ENCODE measurements at regions not wholly inside any gene's neighbourhood (a gene's known extent, or its start where the extent isn't known, plus 50 kb on each side); places are given as distances from the start of the nearest gene placed in this dataset.

DNA sequence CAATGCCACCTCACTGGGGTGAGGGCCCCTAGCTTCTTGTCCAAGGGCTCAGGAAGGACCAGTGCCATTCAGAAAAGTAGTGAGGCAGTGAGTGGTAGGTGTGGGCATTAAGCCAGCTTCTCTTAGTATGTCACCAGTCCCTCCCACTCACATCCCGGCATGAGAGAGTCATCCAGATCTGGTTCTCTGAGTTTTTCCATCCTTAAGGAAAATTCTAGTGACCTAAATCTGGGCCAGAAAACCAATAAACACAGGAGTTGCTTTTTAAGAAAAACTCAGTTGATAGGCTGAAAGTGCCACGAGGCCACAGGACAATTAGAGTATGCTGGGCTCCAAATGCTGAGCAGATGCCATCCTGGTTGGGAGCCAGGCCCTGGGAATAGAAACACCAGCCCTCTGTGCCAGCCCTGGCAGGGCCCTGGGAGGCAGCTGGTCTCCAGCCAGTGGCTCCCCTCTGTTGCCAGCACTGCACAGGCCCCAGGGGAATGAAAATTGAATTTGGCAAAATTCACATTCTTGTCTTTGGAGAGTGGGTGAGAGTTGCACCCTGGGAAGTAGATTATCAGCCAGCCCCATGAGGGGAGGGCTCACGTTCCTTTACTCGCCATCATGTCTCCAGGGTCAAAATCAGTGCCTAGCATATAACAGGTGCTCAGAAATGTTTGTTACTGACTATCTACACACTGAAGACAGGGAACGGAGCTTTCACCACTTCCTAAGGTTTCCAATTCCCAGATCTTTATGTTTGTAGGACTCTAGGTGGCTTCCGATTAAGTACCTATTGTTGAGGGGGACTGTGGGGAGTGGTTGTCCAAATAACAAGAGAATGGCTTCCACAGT, 52.8 kb downstream of the FAM43A start:
- DNase-seq = no peak

DNA sequence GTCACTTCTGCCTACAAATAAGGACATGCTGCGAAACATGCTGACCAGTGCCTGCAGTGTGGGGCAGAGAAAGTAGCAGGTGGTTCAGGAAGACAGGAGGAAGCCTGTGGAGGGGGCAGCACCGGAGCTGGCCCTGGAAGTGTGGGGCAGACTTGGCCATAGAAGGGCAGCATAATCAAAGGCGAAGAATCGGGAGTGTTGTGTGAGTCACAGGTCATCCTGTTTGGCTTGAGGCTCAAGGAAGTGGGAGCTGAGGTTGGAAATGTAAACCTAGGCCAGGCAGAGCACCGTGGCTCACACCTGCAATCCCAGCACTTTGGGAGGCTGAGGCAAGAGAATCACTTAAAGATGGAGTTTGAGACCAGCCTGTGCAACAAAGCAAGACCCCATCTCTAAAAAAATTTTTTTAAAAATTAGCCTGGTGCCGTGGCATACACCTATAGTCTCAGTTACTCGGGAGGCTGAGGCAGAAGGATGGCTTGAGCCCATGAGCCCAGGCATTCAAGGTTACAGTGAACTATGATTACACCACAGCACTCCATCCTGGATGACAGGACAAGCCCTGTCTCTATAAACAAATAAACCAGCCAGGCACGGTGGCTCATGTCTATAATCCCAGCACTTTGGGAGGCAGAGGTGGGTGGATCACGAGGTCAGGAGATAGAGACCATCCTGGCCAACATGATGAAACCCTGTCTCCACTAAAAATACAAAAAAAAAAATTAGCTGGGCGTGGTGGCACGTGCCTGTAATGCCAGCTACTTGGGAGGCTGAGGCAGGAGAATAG, 54.0 kb downstream of the FAM43A start:
- no peak for DNase-seq

DNA sequence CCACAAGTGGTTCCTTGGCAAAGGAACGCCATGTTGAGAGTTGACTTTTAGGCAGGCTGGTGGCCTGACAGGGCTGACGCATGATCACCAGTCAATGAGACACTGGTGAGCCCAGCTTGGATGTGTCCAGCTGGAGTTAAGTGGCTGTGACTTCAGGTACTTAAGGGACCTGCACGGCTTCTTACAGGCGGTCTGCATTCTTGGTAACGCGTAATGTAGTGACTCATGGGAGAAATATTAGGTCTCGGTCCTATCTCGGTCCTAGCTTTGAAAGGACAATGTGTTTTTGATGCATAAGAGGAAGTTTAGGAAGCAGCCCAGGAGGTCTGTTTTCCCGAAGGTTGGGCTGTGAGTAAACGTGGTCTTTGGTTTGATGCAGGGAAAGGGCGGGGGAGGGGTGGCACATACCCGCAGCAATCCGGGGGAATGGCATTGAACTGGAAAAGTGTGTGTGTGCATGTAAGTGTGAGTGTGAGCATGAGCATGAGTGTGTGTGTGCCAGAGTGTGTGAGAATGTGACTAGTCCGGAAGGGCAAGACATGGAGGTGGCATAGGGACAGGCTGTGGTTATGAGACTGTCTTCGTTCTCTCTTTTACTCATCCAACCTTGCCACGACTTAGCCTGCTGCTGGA, 55.3 kb downstream of the FAM43A start:
- no peak for DNase-seq

DNA sequence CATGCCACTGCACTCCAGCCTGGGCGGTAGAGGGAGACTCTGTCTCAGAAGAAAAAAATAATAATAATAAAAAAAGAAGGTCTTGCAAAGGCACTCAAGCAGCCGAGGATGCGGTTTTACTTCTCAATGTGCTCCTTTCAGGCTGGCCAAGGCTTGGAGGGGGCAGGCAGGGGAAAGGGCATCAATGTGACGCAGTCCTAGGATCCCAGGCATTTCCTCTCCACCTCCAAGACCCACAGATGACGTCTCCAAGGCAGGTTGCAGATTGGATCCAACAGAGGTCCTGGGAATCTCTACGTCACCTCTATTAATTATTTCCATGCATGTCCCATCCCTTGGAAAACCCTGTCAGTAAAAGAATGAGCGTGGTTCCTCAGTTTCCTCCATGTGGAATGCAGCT, 56.2 kb downstream of the FAM43A start:
- DNase-seq = no peak

DNA sequence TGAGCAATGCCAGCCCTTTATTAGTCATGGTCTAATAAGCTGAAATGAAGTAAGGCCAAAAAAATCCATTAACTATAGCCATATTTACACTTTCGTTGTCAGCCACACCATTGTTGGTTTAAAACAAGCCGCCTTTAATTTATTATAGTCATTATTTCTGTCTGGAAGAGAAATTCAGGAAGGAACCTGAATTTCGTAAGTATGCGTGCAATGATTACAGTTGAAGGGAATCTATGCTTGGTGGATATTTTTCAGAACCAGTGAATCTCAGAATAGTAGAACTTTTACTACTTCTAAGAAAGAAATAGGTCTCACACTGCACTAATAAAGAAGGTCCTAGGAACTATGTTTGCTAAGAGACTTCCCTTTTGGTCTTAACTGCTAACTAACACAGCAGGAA, 59.1 kb downstream of the FAM43A start:
- DNase-seq = no peak

DNA sequence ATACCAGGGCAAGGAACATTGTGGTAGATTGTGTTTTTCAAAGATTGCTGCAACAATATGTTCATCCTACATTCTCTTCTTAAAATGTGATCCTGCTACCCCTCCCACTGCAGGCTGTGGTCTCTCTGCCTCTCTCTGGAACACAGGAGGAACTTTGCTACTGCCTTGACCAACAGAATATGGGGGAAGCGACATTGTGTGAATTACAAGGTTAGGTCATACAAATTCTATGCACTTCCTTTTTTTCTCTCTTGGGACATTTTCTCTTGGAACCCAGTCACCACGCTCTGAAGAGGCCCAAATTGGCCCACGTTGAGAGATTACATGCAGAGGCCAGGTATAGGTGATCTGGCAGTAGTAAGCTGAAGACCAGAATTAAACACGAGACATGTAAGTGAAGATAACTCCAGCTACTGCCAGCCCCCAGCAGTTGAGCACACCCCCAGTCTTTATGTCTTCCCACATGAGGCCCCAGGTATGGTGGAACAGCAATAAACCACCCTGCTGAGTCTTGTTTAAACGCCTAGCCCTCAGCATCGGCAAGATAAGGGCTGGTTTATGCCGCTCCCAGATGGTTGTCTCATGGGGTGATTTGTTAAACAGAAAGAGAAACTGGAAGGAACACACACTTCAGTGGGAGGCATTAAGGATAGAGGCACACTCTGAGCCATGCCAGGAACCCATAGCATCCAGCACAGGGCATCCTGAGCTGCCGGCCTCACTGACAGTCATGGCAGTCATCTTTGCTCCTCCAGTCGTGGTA, 59.9 kb downstream of the FAM43A start:
- no peak for DNase-seq

DNA sequence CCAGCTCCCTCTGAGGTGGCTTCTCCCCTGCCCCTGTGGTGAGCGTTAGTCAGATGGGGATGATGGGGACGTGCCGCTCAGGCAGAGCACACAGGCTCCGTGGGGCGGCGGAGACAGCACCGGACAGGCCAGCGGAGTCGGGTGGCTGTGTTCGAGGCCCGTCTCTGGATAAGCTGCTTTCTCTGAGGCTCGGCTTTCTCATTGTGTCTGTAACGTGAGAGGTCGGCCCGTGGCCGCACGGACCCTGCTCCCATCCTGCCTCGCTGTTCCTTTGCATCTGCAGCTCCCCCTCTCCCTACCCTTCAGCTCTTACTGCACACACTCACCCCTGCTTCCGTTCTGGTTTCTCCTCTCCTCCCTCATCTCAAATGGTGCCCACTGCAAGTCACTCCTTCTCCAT, 62.5 kb downstream of the FAM43A start:
- no peak for DNase-seq

DNA sequence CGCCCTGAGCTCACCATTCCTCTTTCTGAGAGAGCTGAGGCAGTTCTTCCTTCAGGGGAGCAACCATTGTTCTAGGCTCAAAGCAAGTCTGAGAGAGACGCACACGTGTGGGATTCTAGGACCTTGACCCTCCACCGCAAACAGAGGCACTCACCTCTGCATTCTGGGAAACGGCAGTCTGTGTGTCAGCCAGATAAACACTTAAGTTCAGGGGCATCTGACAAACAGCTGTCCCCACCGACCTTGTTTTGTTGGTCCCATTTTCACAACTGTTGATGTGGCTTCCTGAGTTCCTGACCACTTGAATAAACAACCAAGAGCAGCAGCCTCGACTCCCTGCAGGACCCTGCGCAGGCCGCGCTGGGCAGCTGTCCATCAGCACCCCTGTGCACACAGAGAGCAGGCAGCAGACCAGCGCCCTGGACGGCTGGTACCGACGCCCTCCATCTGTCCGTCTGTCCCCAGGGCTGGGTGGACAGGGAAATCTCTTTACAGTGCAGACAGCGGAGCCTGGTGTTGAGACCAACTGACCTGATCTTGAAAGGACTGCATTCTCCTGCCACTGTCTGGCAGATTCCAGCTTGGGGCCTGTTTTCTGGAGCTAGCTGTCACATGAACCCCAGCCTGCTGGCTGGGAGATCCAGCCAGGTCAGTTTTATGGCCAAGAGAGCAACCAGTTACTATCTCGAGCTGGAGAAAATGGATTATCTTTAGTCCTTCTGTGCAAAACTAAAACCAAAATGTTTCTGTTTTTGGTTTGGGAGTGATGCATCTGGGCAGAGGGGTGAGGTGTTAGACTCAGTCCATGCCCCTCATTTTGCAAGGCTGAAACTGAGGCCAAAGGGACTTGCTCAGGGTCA, 64.2 kb downstream of the FAM43A start:
- no peak for DNase-seq

DNA sequence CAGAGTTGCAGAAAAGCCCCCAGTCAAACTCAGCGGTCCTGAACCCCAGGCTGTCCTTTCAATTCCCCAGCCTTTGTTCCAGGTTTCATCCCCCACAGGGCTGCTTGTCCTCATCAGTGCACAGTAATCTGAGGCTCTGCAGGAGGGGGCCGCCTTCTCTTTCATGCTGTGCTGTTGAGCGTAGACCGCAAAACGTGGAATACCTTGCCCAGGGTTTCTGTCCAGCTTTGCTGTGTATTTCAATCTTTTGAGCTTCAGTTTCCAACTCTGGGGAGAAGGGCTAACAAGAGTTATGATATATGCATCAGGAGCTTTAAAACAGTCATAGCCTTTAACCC, 64.8 kb downstream of the FAM43A start:
- DNase-seq = no peak

DNA sequence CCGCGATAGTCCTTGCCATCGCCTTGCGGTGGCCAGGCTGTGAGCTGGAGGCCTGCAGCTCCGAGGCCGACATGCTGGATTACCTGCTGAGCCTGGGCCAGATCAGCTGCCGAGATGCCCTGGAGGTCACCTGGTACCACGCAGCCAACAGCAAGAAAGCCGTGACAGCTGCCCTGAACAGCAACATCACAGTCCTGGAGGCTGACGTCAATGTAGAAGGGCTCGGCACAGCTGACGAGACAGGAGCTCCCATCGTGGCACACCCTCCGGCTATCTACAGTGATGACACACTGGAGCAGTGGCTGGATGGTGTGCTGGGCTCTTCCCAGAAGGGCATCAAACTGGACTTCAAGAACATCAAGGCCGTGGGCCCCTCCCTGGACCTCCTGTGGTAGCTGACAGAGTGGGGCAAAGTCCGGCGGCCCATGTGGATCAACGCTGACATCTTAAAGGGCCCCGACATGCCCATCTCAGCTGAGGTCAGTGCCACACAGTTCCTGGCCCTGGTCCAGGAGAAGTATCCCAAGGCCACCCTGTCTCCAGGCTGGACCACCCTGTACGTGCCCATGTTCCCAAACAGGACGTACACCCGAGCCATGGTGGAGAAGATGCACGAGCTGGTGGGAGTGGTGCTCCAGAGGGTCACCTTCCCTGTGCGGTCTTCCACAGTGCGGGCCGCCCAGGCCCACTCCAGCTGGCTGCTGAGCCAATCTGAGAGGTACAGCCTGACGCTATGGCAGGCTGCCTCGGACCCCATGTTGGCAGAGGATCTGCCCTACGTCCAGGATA, 70.2 kb downstream of the FAM43A start:
- DNase-seq = no peak

DNA sequence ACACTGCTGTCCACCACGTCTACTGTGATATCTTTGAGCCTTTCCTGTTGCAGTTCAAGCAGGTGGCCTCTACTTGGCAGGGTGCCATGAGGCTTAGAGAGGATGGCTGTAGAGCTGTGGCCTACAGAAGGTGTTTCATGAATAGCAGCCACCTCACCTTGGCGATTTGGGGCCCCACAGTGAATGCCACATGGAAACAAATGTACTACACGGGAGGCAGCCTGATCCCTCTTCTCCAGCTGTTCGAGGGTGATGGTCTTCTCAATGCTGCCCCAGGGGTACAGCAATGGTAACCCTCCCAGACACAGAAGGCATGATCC, 70.7 kb downstream of the FAM43A start:
- no peak for DNase-seq

DNA sequence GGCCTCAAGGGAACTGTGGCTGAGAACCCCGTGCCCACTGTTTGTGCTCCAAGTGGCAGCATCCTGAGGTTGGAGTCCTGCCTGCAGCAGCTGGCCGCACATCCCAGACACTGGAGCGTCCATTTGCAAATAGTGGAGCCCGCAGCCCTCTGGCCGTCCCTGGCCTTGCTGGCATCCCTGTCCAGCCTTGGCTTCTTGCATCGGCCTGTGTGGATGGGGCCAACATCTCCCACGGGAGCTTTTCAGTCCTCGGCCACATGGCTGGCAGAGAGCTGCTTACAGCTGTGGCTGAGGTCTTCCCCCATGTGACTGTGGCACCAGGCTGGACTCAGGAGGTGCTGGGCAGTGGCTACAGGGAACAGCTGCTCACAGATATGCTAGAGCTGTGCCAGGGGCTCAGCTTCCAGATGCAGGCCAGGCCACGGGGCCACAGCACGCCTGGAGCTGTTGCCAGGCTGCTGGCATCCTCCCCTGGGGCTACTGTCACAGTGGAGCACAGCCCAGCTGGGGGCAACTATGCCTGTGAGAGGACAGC, 71.2 kb downstream of the FAM43A start:
- no peak for DNase-seq

DNA sequence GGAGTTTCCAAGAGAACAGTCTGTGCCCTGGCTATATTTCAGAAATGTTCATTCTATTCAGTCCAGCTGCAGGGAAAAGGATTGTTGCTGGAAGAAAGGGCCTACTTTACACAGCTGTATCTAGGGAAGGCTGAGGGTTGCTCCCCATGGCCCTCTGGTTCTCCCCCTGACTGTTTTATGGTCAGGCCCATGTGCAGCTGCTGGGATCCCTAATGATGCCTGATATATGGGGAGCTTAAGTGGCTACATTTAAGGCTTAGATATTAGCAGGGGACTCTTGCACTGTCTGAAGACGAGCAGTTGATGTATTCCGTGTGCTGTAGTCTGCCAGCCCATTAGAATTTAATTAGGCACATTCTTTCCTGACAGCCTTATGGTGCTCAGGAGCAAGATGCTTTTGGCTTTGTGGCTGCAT, 72.0 kb downstream of the FAM43A start:
- peak; percentile 83 to 89 for DNase-seq

DNA sequence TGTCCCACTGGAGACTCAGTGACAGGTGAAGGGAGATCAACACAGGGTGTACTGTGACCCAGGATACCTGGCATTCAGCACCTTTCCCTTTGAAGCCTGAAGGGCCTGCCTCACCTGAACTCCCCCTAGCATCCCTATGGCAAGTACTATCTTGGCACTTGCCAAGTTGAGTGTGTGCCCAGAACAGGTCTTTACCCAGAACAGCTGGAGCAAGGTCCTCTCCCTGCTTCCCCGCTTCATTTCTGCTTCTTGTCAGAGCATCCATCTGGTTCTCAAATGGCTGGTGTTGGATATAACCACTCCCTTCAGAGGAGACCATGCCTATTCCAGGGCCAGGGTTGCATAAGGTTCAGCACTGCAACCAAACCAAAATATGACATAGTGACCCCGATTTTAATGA, 73.0 kb downstream of the FAM43A start:
- DNase-seq = no peak

DNA sequence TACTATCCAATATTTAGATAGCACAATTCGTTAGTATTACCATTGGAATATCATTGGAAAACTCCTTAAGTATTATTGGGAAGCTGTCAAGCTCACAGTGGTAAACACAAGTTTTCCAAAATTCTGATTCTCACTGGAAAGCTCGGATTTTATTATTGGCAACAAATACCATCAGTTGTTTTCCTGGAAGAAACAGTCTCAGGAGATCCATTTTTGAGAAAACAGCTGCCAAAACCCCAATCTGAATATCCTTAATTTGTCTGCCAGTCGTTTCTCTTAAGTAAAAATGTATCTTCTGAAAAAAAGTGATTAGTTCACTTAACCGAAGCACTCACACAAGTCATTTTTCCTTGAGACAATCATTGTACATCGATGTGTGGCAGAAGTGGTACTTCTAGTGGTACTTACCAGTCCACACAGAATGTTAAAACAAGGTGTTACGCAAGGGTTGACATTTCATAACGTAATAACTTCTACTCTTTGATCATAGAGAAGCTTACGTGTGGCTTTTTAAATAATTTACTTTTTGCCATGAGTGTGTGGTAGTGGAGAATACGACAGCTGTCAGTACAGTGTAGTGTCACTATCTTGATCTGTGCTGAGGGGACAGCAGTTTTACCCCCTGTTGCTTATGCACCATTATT, 74.9 kb downstream of the FAM43A start:
- no peak for DNase-seq

DNA sequence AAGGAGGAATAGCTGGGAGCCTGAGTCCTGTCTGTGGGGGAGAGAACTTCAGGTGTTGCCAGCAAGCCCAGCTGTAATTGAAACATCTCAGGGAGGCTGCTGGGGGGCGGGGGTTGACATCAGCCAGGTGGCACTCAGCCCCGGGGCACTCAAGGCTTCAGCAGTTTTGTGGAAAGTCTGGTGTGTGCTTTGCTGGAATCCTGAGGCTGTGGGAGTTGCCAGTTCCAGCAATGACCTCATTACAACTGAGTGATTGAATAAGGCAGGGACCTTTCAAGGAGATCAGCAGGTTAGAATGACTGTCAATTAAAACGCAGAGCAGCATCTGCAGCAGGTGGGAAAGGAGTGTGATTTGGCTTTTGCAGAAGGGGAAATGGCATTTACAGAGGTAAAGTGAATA, 75.7 kb downstream of the FAM43A start:
- DNase-seq = no peak

DNA sequence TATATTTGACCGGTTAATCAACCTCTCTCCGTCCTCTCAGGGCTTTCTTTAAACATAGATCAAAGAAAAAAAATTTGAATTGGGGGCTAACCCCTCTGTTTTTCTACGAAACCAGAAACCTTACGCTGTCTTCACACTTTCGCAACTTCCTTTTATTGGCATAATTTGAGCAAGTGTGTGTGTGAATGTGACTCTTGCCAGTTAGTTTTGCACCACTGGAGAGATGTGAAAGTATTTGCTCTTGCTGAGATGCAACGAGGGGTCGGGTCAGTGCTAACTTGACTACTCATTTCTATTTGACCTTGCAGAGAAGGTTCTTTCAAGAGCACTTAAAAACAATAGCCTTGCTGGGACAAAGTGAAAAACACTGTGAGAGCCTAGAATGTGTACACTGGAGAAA, 81.2 kb downstream of the FAM43A start:
- DNase-seq = no peak

DNA sequence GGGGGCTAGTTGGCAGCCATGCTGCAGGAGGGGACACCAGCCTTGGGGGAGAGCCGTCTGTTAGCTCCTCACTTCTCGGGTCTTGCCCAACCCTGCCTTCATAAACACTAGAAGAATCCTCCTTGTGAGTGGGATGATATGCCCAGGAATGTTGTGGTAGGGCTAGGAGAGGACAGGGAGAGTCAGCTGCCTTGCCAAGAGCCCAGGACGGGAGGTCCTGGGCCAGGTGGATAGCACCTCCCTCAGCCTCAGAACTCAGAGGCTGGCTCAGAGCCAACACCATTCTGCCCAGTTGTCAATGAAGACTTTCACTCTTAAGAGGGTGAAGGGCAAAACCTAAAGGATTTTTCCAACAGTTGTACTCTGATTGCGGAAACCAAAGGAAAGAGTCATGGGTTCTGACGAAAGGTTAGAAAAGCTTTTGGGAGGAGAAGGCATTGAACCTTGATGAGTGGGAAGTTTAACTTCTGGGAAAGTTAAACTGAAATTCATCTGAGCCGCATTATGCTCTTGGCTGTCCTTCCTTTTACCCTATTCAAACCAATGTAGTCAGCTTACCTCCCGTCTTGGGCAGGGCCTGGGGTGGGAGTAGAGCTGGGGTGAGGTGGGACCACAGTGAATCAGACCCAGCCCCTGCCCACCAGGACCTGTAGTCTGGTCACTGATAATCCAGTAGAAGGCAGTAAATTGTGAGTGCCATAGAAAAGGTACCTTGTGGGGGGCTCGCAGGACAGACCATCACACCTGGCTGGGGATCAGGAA, 81.9 kb downstream of the FAM43A start:
- no peak for DNase-seq

DNA sequence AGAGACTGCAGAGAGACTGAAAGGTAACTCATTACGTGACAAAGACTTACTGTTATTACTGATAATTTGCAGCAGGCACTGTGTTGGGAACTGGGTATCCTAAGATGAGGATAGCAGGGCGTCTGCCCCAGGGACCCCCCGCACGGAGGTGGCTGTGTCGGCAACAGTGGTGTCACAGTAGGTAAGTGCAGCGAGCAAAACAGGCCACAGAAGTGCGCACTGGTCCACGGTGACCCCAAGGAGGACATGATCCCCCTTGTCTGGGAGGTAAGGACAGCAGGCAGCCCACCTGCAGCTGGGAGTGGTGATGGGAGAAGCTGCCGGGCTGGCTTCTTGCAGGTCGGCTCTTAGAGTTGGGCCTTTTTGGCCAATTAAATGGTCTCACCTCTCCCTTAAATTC, 82.9 kb downstream of the FAM43A start:
- no peak for DNase-seq

All from right lung (tissue), 2 donors.